IPS DF 4.7 (cell line): ENCODE measurements at regions not wholly inside any gene's neighbourhood (a gene's known extent, or its start where the extent isn't known, plus 50 kb on each side); places are given as distances from the start of the nearest gene placed in this dataset.
"Not testable (repeated sequence)": the region's sequence is repeated elsewhere in the genome, so short reads cannot be mapped to it uniquely, and the experiment has no call there.

Experiments used
- DNase-seq: peaks from one replicate; pipeline ENCODE4 v3.0.0-alpha.2; 2013; ENCODE audit warnings: low spot score; ENCODE audit errors: extremely low read depth

- DNase-seq = no peak
Measured at GRCh38 chr3:153809097-153809496, 312.1 kb upstream of the ARHGEF26 start.

GRCh38 chr3:153818338-153818737 lies 302.9 kb upstream of the ARHGEF26 start:
- DNase-seq = no peak

DNA sequence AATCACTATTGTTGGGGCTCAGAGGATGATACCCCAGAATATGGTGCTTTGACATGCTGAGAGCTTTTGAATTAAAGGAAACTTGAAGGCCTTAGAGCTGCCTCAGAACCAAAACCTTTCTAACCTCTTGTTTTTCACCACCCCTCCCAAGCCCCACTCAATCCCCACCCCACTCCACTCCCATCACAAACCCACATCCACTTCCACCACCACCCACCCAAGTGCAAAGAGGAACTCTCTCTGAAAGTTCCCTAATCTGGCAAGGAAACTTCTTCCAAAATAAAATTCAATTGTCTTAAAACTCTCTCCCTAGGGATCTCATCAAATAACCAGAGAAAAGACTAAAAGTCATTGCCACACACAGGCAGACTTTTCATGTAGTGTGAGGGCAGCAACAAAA lies 301.2 kb upstream of the ARHGEF26 start:
- DNase-seq = no peak

DNA sequence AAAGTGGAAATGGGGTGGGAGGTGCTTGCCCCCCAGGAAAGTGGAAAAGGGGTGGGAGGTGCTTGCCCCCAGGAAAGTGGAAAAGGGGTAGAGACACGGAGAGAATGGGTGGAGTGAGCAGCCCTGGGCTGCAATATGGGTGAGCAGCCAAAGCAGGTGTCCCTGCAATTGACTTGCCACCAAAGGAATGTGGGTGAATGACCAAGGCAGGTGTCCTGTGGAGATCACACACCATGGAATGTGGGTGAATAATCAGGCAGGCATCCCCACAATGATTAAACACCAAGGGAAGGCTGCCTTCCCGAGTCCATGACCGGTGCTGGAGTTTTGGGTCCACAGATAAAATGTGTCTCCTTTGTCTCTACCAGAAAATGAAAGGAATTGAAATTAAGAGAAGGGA lies 292.8 kb upstream of the ARHGEF26 start:
- not testable (repeated sequence) for DNase-seq

- no peak for DNase-seq
Measured at GRCh38 chr3:153829606-153830170, 291.5 kb upstream of the ARHGEF26 start.

GRCh38 chr3:153830552-153830951 lies 290.6 kb upstream of the ARHGEF26 start:
- no peak for DNase-seq

GRCh38 chr3:153835540-153835939 lies 285.6 kb upstream of the ARHGEF26 start:
- no peak for DNase-seq

GRCh38 chr3:153840487-153840886 lies 280.7 kb upstream of the ARHGEF26 start:
- no peak for DNase-seq

- DNase-seq = no peak
Measured at GRCh38 chr3:153843994-153844393, 277.2 kb upstream of the ARHGEF26 start.

DNA sequence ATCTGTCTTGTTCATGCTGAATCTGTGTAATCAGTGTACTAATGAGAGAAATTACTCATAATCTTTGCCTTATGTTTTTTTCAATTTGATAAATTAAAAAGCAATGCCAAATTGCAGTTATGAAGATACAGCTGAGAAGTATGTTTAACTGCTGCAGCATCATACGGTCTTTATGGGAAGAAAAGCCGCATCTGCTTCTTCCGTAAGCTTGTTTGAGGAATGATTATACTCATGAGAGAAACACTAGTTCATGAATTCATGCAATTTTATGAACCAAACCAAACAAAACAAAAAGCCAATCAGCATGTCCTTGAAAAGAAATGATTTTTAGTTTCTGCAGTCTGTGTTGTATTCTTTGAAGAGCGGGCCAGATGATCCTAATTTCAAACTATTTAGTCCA lies 275.9 kb upstream of the ARHGEF26 start:
- DNase-seq = no peak

- no peak for DNase-seq
Measured at GRCh38 chr3:153848702-153849101, 272.5 kb upstream of the ARHGEF26 start.

DNA sequence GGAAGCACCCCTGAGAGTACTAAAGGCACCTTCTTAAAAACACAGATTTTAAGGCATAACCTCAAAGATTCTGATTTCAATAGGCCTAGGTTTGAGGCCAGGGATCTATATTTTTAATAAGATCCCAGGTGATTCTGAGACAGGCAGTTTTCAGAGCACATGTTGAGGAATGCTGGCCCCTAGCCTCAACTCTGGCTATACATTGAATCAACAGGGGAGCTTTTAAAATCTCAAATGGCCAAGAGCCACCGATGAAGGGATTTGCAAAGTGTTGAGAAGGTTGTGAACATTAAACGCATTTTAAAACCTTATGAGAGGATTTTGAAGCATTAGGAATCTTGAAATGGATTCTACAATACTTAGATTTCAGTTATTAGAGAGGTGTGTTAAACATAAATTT lies 268.8 kb upstream of the ARHGEF26 start:
- no peak for DNase-seq

DNA sequence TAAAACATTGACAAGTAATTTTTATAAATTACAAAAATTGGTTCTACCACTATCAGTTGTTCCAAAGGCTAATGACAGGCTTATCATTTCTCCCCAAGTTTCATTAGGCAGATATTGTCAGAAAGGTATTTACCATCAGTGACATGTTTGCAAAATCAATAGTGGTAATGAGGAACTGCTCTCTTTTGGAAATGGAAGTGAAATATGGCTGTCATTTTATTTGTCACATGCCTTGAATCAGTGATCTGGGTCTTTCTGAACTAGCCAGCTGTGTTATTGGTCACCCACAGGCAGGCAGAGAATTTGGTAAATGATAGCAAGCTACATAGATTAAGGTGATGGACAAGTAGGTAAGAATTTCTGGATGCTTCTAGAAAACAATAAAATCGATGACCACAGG lies 268.0 kb upstream of the ARHGEF26 start:
- no peak for DNase-seq

DNA sequence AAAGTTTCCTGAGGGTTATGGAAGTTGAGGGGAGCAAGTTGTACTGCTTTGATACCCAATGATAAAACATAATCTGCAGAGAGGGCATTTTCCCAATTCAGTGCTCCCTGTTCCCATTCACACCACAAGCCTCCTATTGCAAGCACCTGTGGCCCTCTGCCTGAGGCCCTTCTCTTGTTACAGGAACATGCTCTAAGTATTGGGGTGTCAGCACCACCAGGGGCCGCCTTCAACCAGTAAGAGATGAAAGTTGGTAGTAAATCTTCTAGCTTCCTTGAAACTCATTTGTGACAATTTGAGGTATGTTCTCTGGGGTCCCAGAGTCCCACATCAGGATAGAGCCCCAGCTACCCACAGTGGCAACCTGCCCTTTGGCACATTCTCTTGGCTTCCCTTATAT lies 265.4 kb upstream of the ARHGEF26 start:
- DNase-seq = no peak

GRCh38 chr3:153856932-153857331 lies 264.3 kb upstream of the ARHGEF26 start:
- DNase-seq = no peak

GRCh38 chr3:153864793-153865192 lies 256.4 kb upstream of the ARHGEF26 start:
- DNase-seq = no peak

- no peak for DNase-seq
Measured at GRCh38 chr3:153866901-153867300, 254.3 kb upstream of the ARHGEF26 start.

DNA sequence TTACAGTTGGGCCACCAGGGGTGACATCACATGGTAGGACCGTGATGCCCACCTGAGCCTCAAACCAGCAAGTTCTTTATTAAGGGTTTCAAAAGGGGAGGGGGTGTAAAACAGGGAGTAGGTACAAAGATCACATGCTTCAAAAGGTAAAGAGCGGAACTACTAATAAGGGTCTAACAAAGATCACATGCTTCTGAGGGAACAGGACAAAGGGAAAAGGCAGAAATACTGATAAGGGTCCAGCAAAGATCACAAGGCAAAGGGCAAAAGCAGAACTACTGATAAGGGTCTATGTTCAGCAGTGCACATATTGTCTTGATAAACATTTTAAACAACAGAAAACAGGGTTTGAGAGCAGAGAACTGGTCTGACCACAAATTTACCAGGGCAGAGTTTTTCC lies 246.8 kb upstream of the ARHGEF26 start:
- DNase-seq = not testable (repeated sequence)

GRCh38 chr3:153880493-153880892 lies 240.7 kb upstream of the ARHGEF26 start:
- DNase-seq = no peak

- DNase-seq = no peak
Measured at GRCh38 chr3:153881201-153881600, 240.0 kb upstream of the ARHGEF26 start.

GRCh38 chr3:153885359-153885758 lies 235.8 kb upstream of the ARHGEF26 start:
- DNase-seq = no peak

DNA sequence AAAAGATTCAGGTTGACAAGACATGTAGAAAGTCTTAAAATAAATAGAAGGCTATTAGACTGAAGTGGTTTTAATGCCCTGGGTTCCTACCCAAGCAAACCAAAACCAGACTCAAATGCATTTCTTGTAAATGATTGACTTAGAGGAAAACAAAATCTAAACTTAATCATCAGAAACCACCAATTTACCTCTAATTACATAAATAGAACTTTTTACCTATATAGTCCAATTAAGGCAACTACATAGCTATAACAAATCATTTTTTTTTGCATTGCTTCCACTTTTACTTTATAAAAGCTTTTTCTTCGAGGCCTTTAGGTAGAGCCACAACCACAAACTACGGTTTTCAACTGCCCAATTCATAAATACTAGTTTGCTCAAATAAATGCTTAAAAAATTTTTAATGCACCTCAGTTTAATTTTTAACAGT lies 231.3 kb upstream of the ARHGEF26 start:
- DNase-seq = no peak

GRCh38 chr3:153892126-153892525 lies 229.1 kb upstream of the ARHGEF26 start:
- DNase-seq = no peak

GRCh38 chr3:153894857-153895256 lies 226.3 kb upstream of the ARHGEF26 start:
- DNase-seq = no peak
